ENCODE measurements at regions not wholly inside any gene's neighbourhood (a gene's known extent, or its start where the extent isn't known, plus 50 kb on each side); places are given as distances from the start of the nearest gene placed in this dataset.

DNA sequence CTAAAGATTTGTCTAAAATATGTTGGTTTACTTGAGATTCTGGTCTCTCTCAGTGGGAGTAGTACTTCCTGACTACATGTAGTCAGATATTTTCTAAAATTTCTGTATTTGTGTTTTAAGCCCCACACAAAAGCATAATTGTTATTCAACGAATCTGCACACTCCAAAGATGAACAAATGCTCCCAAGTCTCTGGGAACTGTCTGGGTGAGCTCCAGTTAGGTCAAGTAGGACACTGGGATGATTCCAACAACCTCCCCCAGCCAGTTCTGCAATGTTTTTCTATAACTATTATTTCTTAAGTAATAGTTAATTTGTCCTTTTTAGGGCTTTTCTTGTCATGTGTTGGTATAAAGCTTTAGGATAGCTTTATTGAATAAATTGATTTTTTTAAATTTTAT lies 174.6 kb downstream of the FAM174A start:
- Histone ChIP-seq H2BK15ac (ENCODE audit: low read length) (no peak overlapping the region), H3K23ac (ENCODE audit: insufficient read length) (no peak overlapping the region), H3K4me2 (ENCODE audit: insufficient read depth in 1 of 2, low read depth in 2 of 2, low read length in 2 of 2) (no peak overlapping the region), H3K27me3 (replicated peaks in 1 of 4; ENCODE audit: control insufficient read depth in 3 of 4, extremely low read depth in 1 of 4, insufficient read depth in 3 of 4, low read length in 3 of 4) (no peaks in the 10 kb centered on the region), H4K20me1 (replicated peaks in 1 of 2; ENCODE audit: control insufficient read depth in 1 of 2, insufficient read depth in 2 of 2, low read length in 2 of 2) (no peaks in the 10 kb centered on the region), H3K4me3 (ENCODE audit: extremely low read depth in 1 of 4, insufficient read depth in 2 of 4, low read depth in 3 of 4, low read length in 4 of 4) (no peak overlapping the region), H3K9ac (replicated peaks in 1 of 4; ENCODE audit: extremely low read depth in 1 of 4, low read depth in 3 of 4, low read length in 3 of 4) (no peak overlapping the region), H3K4ac (replicated peaks; ENCODE audit: insufficient read length, low read depth, low read length) (no peak overlapping the region), H3K79me1 (ENCODE audit: low read depth, low read length) (no peaks in the 10 kb centered on the region), H2BK20ac (ENCODE audit: low read length) (no peak overlapping the region), H2BK12ac (ENCODE audit: low read depth, low read length) (no peak overlapping the region), H3K18ac (ENCODE audit: extremely low read depth, low read length) (no peak overlapping the region), H3K4me1 (replicated peaks in 1 of 4; ENCODE audit: control insufficient read depth in 3 of 4, insufficient read depth in 4 of 4, low read length in 3 of 4) (no peaks in the 10 kb centered on the region), H3K23me2 (ENCODE audit: low read depth, low read length) (no peaks in the 10 kb centered on the region), H2BK120ac (replicated peaks; ENCODE audit: low read depth, low read length) (no peak overlapping the region), H3K56ac (replicated peaks; ENCODE audit: insufficient read length, low read depth, low read length) (no peak overlapping the region), H2AFZ (ENCODE audit: low read length) (no peak overlapping the region), H4K5ac (ENCODE audit: insufficient read length, low read depth, low read length) (no peak overlapping the region), H2AK5ac (ENCODE audit: low read depth, low read length) (no peak overlapping the region), H4K8ac (ENCODE audit: extremely low read depth, insufficient read depth, low read length) (no peak overlapping the region), H2BK5ac (ENCODE audit: low read depth, low read length) (no peak overlapping the region), H3K14ac (ENCODE audit: insufficient read length) (no peak overlapping the region), H3K27ac (ENCODE audit: low read depth, low read length) (no peak overlapping the region), H3K36me3 (ENCODE audit: control insufficient read depth in 2 of 4, insufficient read depth in 4 of 4, low read length in 3 of 4) (no peaks in the 10 kb centered on the region), H3K9me3 (ENCODE audit: insufficient read depth in 2 of 2, low read depth in 1 of 2, low read length in 1 of 2) (no peaks in the 10 kb centered on the region), H4K91ac (replicated peaks; ENCODE audit: insufficient read length, low read length) (no peak overlapping the region), H3K79me2 (ENCODE audit: control insufficient read depth in 1 of 2, insufficient read depth in 2 of 2, low read length in 2 of 2) (no peaks in the 10 kb centered on the region)
- WGBS, 2 experiments (ENCODE audit: extremely low coverage in 1 of 2, insufficient coverage in 1 of 2, insufficient read length in 1 of 2, insufficient replicate concordance in 2 of 2, low coverage in 1 of 2, low lambda C conversion rate in 2 of 2, missing lambda C conversion rate in 1 of 2), result 94% methylated on average over 1 of the region's 1 CpG; no CpG with 5 or more reads in 1 of the 2 experiments
- DNase-seq (ENCODE audit: low read depth in 1 of 2, low spot score in 2 of 2) (no peak), FAIRE-seq (no peak)
- ChIA-PET CTCF (ENCODE audit: partially characterized antibody) (interaction anchor here (0.9 to 1.7 kb wide), 3 partner anchors 10 to 12 kb away, joined by 3 to 7 read pairs (median 3); no protein-coding TSS in a partner anchor), POLR2A (ENCODE audit: partially characterized antibody) (no interaction called here)
- TF ChIP-seq SUZ12 (IDR thresholded peaks at IDR 0.05; ENCODE audit: low read length) (no peak), POLR2A (IDR thresholded peaks at IDR 0.05; ENCODE audit: control extremely low read depth in 1 of 2, low read depth in 2 of 2, low read length in 2 of 2) (no peak), EGR1 (IDR thresholded peaks at IDR 0.05; ENCODE audit: borderline replicate concordance, low read depth, low read length) (no peak), FOSL1 (IDR thresholded peaks at IDR 0.05; ENCODE audit: insufficient read depth, low read depth, low read length) (no peak), CBX8 (IDR thresholded peaks at IDR 0.05; ENCODE audit: borderline replicate concordance, low read depth, low read length) (no peak), CHD1 (IDR thresholded peaks at IDR 0.05; ENCODE audit: low read depth, low read length) (no peak), NRF1 (IDR thresholded peaks at IDR 0.05; ENCODE audit: low read depth, low read length) (no peak)
- TF ChIP-seq, protein P1, sequence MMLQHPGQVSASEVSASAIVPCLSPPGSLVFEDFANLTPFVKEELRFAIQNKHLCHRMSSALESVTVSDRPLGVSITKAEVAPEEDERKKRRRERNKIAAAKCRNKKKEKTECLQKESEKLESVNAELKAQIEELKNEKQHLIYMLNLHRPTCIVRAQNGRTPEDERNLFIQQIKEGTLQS (IDR thresholded peaks at IDR 0.05; ENCODE audit: insufficient read depth, low read depth, low read length), result no peak
- TF ChIP-seq, protein P2, sequence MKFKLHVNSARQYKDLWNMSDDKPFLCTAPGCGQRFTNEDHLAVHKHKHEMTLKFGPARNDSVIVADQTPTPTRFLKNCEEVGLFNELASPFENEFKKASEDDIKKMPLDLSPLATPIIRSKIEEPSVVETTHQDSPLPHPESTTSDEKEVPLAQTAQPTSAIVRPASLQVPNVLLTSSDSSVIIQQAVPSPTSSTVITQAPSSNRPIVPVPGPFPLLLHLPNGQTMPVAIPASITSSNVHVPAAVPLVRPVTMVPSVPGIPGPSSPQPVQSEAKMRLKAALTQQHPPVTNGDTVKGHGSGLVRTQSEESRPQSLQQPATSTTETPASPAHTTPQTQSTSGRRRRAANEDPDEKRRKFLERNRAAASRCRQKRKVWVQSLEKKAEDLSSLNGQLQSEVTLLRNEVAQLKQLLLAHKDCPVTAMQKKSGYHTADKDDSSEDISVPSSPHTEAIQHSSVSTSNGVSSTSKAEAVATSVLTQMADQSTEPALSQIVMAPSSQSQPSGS (IDR thresholded peaks at IDR 0.05; ENCODE audit: low read length), result no peak

All from H1 (cell line).